HFF-Myc (cell line): ENCODE measurements at regions not wholly inside any gene's neighbourhood (a gene's known extent, or its start where the extent isn't known, plus 50 kb on each side); places are given as distances from the start of the nearest gene placed in this dataset.

ENCODE experiments used
- DNase-seq: peaks from one replicate; pipeline ENCODE4 v3.0.0-alpha.2; 2011; ENCODE audit warnings: low read depth; ENCODE audit errors: extremely low read depth
- H3K4me3 ChIP-seq: replicated peaks from 2 replicates; pipeline ENCODE4 v1.5.1; 2011; ENCODE audit warnings: low read depth, mild to moderate bottlenecking, control low read depth, low read length
- TF ChIP-seq, protein P1 (sequence below): IDR thresholded peaks from 2 replicates; pipeline ENCODE4 v1.5.1; 2012; ENCODE audit warnings: mild to moderate bottlenecking, low read depth, low read length, control low read depth; ENCODE audit errors: missing control alignments

DNA sequence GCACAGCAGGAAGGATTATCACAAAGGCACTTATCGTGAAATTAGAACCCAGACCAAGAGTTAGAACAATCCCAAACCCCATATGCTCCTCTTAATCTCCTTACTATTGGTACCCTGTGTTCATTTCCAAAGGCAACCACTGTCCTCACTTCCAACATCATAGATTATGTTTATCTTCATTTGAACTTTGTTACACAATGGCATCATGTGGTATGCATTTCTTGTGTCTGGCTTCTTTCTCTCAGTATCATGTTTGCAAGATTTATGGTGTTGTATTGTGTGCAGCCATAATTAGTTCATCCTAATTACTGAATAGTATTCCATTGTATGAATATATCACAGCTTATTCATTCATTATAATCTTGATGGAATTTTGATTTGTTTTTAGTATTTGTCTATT is 124.6 kb upstream of the SEC61G start:
- no peak for DNase-seq
- TF ChIP-seq, protein P1, sequence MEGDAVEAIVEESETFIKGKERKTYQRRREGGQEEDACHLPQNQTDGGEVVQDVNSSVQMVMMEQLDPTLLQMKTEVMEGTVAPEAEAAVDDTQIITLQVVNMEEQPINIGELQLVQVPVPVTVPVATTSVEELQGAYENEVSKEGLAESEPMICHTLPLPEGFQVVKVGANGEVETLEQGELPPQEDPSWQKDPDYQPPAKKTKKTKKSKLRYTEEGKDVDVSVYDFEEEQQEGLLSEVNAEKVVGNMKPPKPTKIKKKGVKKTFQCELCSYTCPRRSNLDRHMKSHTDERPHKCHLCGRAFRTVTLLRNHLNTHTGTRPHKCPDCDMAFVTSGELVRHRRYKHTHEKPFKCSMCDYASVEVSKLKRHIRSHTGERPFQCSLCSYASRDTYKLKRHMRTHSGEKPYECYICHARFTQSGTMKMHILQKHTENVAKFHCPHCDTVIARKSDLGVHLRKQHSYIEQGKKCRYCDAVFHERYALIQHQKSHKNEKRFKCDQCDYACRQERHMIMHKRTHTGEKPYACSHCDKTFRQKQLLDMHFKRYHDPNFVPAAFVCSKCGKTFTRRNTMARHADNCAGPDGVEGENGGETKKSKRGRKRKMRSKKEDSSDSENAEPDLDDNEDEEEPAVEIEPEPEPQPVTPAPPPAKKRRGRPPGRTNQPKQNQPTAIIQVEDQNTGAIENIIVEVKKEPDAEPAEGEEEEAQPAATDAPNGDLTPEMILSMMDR, result no peak

DNA sequence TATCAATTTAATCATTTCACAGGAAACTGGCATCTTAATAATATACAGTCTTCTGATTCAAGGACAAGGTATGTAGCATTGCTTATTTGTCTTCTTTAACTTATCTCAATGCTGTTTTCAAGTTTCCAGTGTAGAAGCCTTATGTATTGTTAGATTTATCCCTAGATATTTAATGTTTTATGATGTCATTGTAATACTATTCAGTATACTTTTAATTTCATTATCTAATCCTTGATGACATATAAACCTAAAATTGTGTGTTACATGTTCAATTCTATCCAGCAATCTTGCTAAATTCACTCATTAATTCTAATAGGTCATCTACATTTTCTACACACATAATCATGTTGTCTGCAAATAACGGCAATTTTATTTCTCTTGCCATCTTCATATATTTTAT is 126.3 kb upstream of the SEC61G start:
- no peak for DNase-seq
- no peak overlapping the region for H3K4me3 ChIP-seq
- TF ChIP-seq, protein P1, result no peak

More for the DNA sequence above, 124.6 kb upstream of the SEC61G start:
- H3K4me3 ChIP-seq, result no peak overlapping the region

DNA sequence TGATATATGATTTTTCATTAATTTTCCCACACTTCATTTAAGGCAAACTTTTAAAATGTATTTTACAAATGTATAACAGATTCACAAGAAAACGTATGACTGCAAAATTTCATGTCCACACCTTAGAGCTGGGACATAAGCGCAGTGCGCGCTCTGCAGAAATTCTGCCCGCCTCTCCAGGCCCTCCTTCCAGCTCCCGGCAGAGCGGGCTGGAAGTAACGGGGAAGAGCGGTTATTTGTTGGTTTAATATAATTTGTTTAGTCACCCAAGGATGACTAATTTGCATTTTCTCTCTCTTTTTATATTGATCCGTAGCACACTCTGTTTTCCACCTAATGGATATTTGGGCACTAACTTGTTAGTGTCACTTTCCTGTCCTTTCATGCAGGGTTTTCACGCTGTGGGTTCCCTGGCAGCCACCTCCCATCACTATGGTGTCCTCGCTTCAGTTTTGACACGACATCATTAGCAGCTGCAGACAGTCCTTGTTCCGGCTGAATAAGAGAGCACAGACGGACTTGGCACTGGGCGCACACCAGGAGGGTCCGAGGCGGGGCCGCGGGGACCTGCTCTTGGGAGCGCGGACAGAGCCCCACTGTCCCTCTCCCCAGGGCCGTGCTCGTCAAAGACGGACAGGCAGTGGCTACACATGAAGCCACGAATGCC is 129.2 kb upstream of the SEC61G start:
- DNase-seq, result no peak
- TF ChIP-seq, protein P1, result no peak
- H3K4me3 ChIP-seq, result peak overlapping the region; percentile 22

DNA sequence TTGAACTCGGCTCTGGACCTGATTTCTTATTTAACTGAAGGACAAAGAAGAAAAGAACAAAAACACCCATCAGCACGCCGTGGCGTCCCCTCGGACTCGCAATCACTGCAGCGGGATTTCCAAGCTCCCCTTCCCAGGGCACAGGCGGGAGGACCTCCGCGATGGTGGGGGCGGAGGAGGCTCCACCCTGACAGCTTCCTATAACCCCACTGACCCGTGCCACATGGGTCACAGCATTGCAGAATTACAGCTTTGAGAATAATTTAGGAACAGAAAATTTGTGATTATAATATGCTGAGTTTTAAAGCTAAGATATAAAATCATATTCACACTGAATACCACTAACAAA is 129.7 kb upstream of the SEC61G start:
- peak overlapping the region; percentile 22 for H3K4me3 ChIP-seq
- no peak for DNase-seq
- TF ChIP-seq, protein P1, result no peak

DNA sequence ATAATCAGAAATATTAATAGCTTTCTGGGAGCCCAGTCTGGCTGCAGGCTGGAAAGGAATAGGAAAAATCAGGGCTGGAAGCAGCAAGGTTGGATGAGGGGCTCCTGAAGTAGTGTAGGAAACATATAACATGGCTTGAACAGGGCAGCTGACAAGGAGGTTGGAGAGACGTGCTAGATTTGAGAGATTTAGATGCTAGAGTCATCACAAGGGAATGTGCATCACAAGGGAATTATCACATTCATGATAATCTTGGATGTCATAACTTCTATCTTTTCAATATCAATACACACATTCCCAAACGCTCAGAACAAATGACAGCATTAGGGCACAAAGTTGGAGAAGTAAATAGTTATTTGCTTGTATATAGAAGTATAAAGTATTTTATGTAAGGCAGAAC is 120.9 kb upstream of the EGFR start:
- TF ChIP-seq, protein P1, result no peak
- no peak for DNase-seq
- no peak overlapping the region for H3K4me3 ChIP-seq

DNA sequence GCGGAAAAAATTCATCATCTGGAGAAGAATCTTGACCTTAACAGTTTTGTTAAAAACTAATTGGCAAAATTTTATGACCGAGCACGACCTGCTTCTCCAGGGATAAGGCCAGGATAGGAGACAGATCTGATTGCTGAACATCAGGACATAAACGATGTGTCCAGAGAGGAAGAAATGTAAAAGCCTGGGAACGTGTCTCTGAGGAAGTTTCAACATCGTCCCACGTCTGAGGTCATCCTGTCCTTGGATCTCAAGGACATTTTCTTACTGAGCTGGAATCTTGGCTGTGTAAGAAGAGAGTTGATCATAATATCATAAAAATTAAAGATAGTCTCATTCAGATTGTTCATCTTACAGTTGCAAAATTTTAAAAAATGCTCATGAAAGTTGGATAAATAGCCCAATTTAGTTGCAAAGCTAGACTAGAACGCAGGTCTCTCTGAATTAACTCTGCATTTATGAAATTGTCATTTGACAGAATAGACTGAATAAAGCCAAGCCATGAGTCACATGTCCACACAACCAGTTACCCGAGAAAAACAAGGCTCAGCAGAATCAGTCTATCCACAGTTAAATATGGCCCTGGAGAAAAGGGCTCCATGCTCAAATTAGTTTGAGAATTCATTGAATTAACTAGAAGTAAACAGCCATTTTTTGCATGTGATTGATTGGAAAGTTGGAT is 120.0 kb upstream of the EGFR start:
- TF ChIP-seq, protein P1, result no peak
- DNase-seq, result no peak

DNA sequence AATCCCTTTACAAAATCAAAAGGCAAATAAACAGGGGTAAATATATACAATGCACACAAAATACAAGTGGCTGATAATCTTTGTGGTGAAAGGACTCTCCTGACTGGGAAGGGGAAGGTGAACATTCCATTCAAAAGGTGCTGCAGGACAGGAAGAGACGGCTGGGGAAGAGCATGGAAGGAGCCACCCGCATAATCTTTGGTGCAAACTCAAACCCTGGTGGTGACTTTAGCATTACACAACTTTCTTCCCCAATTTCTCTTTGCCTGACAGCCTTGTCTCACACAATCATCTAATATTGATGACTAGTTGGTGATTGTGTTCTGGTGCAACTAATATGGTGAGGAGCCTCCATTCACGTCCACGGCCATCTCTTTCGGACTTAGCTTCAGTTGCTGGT is 117.0 kb upstream of the EGFR start:
- DNase-seq, result no peak
- H3K4me3 ChIP-seq, result no peak overlapping the region
- TF ChIP-seq, protein P1, result no peak

More for the DNA sequence above, 120.0 kb upstream of the EGFR start:
- H3K4me3 ChIP-seq, result no peak overlapping the region
